ENCODE measurements at regions not wholly inside any gene's neighbourhood (a gene's known extent, or its start where the extent isn't known, plus 50 kb on each side); places are given as distances from the start of the nearest gene placed in this dataset.

- no peak for DNase-seq (ENCODE audit: low spot score in 2 of 2)
- no peak overlapping the region for H3K4me3 ChIP-seq (ENCODE audit: low read depth, poor library complexity, severe bottlenecking)
- intact Hi-C loops (cut with DNase I; ENCODE audit: low total_unique reads): no loop called here
- TF ChIP-seq, protein P1, sequence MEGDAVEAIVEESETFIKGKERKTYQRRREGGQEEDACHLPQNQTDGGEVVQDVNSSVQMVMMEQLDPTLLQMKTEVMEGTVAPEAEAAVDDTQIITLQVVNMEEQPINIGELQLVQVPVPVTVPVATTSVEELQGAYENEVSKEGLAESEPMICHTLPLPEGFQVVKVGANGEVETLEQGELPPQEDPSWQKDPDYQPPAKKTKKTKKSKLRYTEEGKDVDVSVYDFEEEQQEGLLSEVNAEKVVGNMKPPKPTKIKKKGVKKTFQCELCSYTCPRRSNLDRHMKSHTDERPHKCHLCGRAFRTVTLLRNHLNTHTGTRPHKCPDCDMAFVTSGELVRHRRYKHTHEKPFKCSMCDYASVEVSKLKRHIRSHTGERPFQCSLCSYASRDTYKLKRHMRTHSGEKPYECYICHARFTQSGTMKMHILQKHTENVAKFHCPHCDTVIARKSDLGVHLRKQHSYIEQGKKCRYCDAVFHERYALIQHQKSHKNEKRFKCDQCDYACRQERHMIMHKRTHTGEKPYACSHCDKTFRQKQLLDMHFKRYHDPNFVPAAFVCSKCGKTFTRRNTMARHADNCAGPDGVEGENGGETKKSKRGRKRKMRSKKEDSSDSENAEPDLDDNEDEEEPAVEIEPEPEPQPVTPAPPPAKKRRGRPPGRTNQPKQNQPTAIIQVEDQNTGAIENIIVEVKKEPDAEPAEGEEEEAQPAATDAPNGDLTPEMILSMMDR (IDR thresholded peaks at IDR 0.05): no peak
- TF ChIP-seq POLR2A (IDR thresholded peaks at IDR 0.05): no peak
- WGBS, 2 donors: 52 to 58% methylated on average over 5 of the region's 5 CpGs
These were observed 998.0 kb downstream of the DSC3 start for GRCh38 chr18:30044496-30044895.

GRCh38 chr18:30039201-30039600 is 1003.3 kb downstream of the DSC3 start:
- DNase-seq (ENCODE audit: low spot score in 2 of 2): no peak
- TF ChIP-seq POLR2A (IDR thresholded peaks at IDR 0.05): no peak
- TF ChIP-seq, protein P1 (IDR thresholded peaks at IDR 0.05): no peak
- intact Hi-C loops (cut with DNase I; ENCODE audit: low total_unique reads): no loop called here
- H3K4me3 ChIP-seq (ENCODE audit: low read depth, poor library complexity, severe bottlenecking): no peak overlapping the region

GRCh38 chr18:30034818-30035217 is 1007.7 kb downstream of the DSC3 start:
- no peak for DNase-seq (ENCODE audit: low spot score in 2 of 2)
- TF ChIP-seq, protein P1 (IDR thresholded peaks at IDR 0.05): no peak
- no peak for TF ChIP-seq POLR2A (IDR thresholded peaks at IDR 0.05)
- H3K4me3 ChIP-seq (ENCODE audit: low read depth, poor library complexity, severe bottlenecking): no peak overlapping the region
- intact Hi-C loops (cut with DNase I; ENCODE audit: low total_unique reads): no loop called here
- WGBS, 2 donors: 75 to 91% methylated on average over 3 of the region's 3 CpGs

DNA sequence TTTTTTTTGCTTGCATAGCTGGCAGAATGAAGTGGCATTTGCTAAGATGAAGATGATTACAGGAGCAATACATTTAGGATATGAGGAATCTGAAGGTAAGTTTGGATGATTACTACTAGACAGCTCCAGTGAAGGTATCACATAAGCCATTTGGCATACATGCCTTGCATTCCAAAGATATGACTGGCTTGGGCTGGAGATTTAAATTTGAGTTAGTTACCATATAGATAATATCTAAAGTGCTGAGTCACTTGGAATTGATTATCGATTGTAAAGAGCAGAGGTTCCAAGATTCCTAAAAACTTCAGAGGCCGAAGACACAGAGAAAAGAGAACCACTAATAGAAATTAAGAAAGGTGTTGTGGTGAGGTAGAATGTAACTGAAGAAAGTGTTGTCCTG is 1026.4 kb downstream of the DSC3 start:
- intact Hi-C loops (cut with DNase I; ENCODE audit: low total_unique reads): no loop called here
- 41 to 66% methylated on average over 2 of the region's 2 CpGs for WGBS, 2 donors
- DNase-seq (ENCODE audit: low spot score in 2 of 2): no peak
- no peak overlapping the region for H3K4me3 ChIP-seq (ENCODE audit: low read depth, poor library complexity, severe bottlenecking)
- no peak for TF ChIP-seq POLR2A (IDR thresholded peaks at IDR 0.05)
- TF ChIP-seq, protein P1 (IDR thresholded peaks at IDR 0.05): no peak

DNA sequence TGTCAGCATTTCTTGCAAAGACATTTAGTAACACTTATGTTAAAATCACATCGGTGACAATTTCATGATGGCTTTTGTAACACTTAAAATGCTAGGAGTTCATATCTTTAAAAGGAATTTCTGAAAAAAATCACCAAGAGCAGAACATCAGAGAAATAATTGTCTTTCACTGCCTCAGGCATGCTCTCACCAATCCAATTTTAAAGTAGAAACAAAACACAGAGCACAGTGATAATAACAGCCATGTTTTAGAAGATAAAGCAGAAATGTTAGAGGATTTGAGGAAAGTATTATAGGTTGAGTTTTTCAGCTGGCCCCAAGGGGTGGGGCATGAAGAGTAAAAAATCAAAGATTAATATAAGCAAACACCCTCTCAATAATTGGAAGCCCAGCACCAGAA is 1037.6 kb downstream of the DSC3 start:
- H3K4me3 ChIP-seq (ENCODE audit: low read depth, poor library complexity, severe bottlenecking): no peak overlapping the region
- intact Hi-C loops (cut with DNase I; ENCODE audit: low total_unique reads): no loop called here
- no peak for TF ChIP-seq POLR2A (IDR thresholded peaks at IDR 0.05)
- TF ChIP-seq, protein P1 (IDR thresholded peaks at IDR 0.05): no peak
- WGBS, 2 donors: 76 to 80% methylated on average over 1 of the region's 1 CpG
- no peak for DNase-seq (ENCODE audit: low spot score in 2 of 2)

DNA sequence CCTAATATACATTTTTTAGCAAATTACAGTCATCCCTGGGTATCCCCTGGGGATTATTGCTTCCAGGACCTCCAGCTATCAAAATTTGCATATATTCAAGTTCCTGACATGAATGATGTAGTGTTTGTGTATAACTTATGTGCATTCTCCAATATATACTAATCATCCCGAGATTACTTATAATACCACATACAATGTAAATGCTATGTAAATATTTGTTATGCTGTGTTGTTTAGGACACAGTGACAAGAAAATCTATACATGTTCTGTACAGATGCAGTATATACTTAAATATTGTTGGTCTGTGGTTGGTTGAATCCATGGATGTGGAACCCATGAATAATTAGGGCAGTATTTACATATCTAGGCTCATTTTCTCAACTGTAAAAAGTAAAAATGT is 1060.3 kb downstream of the DSC3 start:
- 76 to 82% methylated on average over 1 of the region's 1 CpG for WGBS, 2 donors

More for the DNA sequence above, 1060.3 kb downstream of the DSC3 start:
- no peak overlapping the region for H3K4me3 ChIP-seq (ENCODE audit: low read depth, poor library complexity, severe bottlenecking)
- DNase-seq (ENCODE audit: low spot score in 2 of 2): no peak
- TF ChIP-seq, protein P1 (IDR thresholded peaks at IDR 0.05): no peak
- TF ChIP-seq POLR2A (IDR thresholded peaks at IDR 0.05): no peak
- intact Hi-C loops (cut with DNase I; ENCODE audit: low total_unique reads): no loop called here

Measured in lower leg skin (tissue), 4 donors.